HG02870 (cell line): ENCODE measurements at regions not wholly inside any gene's neighbourhood (a gene's known extent, or its start where the extent isn't known, plus 50 kb on each side); places are given as distances from the start of the nearest gene placed in this dataset.

Source experiments
- ATAC-seq: cut with Tn5 transposase; IDR thresholded peaks from one replicate; pipeline ENCODE4 v1.9.1; 2021; ENCODE audit warnings: mild to moderate bottlenecking, moderate library complexity; ENCODE audit not compliant: unreplicated experiment

DNA sequence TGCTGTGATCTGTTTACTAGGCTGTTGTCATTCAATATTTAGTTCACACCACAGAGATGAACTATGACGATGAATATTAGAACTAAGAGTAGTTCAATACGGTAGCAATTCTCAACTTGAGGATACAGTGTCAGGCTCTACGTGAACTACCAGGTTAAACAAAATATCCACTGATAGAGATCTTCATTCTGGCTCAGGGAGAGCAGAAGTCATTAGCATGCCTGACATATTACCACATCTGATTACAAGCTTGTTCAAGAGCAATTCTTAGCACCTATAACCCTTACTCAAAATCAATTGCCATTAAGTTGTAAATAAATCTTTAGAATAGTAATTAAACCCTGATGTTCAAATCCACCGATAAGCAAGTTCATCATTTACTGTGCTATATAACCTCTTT lies 207.2 kb downstream of the CHRM3 start:
- no peak for ATAC-seq

DNA sequence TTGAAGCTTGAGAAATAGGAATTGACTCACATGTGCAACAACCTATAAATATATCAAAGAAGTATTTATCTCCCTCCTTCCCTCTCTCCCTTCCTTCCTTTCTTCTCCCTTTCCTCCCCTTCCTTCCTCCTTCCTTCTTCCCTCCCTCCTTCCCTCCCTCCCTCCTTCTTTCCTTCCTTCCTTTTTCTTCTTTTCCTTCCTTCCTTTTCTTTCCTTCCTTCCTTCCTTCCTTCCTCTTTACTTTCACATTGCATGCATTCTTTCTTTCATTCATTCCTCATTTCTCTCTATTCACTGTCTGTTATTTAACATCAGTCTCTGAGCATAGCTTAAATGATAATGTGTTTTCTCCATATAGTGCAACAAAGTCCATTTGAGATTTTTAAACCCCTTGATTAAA lies 214.2 kb downstream of the CHRM3 start:
- no peak for ATAC-seq

DNA sequence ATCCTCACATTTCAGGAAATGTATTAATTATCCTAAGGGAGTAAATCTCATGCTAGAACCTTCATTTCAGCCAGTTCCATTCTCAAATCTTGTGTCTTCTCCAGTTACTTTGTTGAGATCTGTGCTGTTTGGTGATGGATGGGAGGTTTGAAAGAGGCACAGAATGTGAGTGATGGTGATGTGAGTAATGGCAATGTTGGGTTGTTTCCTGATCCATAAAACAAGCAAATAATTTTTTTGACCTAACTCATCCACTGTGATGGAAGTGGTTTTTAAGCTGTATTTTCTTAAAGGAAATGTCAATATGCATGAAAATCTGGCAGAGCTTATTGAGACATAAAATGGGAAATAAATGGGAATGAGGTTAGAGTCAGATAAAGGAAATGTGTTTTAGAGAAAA lies 214.7 kb downstream of the CHRM3 start:
- ATAC-seq = no peak

DNA sequence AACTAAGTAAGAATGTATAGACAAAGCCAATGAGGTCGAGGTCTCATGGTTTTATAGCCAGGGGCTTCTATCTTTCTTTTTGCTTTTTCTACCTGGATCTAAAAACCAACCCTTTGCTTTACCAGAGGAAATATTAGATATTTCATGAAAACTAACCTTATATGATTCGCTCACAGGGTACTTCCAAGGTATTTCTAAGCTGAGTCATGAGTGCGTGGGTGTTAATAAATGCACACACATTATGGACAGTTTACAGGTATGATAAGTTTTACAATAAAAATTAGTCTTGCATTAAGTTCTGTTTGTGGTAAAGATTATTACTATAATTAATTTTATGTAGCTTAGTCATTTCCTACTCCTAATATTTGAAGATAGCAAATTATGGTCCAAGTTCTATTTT lies 217.2 kb downstream of the CHRM3 start:
- ATAC-seq = no peak

DNA sequence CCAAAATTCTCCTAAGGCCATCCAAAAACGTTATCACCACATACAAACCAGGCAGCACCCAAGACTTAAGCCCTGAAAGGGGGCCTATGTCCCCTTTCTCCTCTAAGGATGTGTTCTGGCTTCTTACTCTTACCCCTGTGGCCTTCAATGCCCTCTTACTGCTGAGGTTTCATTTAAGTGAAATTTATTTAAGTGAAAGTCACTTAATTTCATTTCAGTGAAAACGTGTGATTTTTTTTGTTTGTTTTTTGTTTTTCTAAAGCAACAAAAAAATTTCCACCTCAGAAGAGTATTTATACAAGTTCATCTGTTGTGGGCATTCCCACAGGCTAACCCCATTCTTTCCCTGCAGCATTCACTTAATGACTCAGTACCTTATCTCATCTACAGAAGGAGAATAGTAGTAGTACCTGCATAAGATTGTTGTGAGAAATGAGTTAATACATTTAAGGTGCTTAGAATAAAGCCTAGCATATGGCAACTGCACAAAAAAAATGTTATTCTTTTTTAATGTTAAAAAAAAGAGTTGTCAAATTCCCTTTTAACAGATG lies 220.6 kb downstream of the CHRM3 start:
- ATAC-seq = no peak

DNA sequence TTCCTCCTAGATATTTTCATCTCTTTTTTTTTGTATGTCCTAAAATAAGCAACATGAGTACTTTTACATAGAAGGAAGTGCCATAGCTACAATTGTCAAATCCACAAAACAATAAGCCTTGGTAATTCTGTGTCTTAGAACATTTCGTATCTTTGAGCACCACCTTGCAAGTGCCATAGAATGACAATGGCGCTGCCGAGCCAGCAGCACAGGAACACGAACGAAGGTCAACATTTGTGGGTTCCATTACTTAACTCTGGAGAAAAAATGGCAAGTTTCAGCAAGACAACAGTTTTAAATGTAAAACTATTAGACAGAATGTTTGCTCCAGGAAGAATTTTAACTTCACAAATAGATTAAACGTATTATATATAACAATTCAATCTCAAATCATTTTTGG lies 222.1 kb downstream of the CHRM3 start:
- no peak for ATAC-seq

DNA sequence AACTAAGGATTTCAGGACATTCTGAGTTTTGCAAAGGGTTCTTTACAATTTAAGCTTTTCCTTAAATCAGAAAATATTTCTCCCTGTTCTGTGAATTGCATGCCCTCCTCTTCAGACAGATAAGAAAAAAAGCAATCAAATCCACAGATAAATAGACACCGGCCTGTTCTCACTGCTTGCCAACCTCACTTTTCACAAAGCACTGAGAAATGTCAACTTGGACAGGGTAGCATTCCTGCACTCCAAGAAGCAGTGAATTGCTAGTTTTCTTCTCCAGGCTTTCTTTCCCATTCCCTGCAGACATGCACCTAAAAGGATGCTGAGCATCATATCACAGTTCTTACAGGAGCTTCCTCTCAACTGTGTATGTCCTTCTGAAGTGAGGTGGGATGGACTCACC lies 226.0 kb downstream of the CHRM3 start:
- ATAC-seq = no peak

DNA sequence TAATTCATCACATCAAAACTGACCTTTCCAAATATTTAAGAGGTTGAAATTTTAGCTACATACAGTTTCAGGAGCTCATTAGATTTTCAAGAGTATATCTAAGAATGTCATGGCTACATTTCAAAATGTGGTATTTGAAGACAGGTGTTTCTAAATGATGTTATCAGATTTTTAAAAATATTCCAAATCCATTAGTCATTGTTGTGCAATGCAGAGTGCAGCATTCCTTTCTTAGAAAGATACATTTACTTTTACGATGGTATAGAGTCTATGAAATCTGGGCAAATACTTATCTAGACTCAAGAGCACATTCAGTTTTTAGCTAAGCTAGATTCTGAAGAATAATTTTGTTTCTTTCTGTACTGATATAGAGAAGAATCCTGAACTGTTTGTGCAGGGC lies 230.3 kb downstream of the CHRM3 start:
- no peak for ATAC-seq

DNA sequence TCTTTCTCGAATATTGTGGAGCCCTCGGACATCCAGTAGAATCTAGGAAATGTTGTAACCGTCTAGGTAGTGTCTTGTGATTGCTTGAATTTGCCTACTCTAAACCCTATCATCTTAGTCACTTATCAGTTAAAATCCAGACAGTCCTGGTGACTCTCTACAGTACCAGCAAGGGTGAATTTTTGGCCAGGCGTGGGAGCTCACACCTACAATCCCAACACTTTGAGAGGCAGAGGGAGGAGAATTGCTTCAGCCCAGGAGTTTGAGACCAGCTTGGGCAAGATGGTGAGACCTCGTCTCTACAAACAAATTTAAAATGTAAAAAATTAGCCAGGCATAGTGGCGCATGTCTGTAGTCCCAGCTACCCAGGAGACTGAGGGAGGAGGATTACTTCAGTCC lies 230.9 kb downstream of the CHRM3 start:
- no peak for ATAC-seq

DNA sequence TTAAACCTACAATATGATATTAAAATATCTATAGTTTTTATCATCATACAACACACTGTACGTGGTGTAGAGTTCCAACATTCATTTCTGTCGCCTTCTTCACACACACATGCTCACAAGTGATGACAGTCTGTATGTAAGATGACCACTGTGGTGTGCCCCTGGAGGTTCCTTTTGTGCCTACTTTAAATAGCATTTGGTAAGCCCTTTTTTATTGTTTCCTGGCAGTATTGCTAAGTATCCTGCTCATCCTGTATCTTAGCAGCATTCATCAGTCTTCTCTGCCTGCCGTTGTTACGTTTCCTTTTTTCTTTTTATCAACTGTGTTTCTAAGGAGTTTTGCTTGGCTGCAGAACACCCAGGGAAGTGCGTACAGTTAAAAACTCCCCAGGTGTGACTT lies 231.4 kb downstream of the CHRM3 start:
- no peak for ATAC-seq

DNA sequence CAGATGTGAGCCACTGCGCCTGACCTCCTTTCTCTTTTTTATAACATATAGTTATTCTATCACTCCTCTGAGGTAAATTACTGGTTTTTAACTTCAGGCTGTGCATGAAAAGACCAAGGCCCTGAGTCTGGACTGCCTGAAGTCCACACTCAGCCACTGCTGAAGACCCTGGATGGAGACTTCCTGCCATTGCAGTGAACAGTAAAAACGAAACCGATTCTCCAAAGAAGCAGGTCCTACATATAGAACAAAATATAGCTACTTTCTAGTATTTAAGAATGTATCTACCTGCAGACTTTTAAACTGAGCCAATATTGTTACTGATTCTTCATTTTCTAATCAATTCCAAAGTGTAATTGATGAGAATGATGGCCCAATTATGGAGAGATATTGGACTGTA lies 232.8 kb downstream of the CHRM3 start:
- ATAC-seq = no peak

DNA sequence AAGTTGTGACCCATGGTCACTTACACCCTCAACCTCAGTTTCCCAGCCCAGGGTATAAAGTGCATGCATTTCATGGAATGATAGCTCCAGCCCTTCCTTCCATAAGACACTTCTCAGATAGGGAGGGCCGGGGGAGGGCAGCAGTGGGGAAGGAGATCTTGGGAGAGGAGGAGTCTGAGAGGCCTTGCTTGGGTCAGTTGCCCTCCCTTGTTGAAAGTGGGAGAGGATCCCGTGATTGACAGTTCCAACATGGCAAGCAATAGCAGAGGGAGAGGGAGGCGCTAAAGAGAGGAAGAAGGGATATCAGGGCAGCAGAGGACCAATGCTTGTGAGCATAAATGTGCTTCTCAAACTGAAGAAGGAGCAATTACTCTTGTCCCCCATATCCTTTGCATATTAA lies 244.4 kb downstream of the CHRM3 start:
- ATAC-seq = no peak

DNA sequence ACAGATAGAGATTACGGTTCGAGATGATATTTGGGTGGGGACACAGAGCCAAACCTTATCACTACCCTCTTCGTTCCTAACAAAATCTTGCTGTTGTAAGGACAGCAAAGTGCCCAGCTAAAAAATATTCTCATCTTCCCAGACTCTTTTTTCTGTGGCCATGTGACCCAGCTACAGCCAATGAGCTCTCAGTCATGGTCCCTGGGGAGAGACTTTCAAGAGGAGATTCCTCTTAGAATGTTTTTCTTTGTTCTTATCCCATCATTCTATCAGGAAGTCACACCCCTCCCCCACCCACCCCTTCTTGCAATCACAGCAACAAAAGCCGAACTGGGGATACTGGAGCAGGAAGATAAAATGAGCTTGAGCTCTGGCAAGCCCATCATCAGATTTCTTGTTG lies 247.1 kb downstream of the CHRM3 start:
- ATAC-seq = no peak

DNA sequence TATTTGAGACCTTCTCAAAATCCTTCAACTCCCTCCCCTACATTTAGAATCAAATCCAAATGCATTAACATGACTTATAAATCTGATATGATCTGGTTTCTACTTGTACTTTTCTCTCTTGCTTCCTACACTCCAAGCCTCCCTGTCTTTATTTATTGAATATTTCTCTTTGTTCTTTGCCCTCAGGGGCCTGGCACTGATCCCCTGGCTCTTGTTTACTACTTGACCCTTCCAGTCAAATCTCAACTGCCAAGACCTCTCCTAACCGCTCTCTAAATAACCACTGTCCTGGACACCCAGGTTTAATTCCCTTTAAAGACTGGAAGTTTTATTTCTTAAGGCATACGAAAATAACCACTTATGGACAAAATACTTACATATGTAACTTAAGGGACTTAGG lies 248.9 kb downstream of the CHRM3 start:
- ATAC-seq = no peak

DNA sequence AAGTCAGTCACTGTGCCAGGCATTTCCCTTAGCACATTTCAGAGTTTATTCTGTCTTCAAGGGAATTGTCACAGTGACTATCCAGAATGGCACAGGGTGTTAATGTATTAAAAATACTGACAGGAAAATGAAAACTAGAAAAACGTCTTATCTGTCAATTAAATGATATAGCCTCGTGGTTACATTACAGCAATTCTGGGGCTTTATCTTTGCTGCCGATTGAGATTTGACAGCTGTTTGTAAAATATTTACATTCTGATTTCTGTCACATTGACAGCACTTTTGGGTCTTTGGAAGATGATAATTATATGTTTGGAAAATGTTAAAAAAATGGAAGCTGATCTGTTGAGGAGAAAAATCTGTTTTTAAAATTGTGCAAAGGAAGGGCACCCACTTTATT lies 250.0 kb downstream of the CHRM3 start:
- no peak for ATAC-seq

DNA sequence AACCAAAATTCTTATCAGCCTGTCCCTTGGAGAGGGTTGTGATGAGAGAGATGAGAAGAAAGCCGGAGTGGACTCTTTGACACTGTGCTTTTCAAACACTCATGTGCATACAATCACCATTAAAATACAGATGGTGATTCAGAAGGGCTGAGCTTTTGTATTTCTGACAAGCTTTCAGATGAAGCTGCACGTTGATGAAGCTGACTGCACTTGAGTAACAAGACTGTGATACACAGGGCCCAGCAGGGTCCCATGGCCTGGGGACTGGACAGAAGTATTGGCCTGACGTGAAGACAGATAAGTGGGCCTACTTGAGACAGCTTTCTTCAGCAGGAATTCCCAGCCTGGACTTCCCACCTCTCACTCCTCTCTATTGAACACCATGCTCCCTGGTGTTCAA lies 258.2 kb downstream of the CHRM3 start:
- no peak for ATAC-seq

DNA sequence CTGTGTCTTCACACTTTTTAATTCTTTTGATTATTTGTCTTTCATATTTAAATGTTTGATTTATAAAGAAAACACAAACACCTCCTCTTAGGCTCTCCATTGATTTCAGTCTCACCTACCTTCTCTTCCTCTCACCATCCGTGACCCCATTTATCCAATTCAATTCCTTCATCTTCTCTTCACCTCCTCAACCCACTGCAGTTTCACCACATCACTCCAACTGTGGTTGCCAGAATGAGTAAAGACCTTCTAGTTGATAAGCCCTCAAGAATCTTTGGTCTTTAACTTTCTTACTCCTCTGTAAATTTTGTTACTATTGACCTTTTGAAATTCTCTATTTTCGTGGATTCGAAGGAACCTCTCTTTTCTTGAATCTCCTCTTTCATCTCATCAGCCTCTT lies 260.7 kb downstream of the CHRM3 start:
- no peak for ATAC-seq

DNA sequence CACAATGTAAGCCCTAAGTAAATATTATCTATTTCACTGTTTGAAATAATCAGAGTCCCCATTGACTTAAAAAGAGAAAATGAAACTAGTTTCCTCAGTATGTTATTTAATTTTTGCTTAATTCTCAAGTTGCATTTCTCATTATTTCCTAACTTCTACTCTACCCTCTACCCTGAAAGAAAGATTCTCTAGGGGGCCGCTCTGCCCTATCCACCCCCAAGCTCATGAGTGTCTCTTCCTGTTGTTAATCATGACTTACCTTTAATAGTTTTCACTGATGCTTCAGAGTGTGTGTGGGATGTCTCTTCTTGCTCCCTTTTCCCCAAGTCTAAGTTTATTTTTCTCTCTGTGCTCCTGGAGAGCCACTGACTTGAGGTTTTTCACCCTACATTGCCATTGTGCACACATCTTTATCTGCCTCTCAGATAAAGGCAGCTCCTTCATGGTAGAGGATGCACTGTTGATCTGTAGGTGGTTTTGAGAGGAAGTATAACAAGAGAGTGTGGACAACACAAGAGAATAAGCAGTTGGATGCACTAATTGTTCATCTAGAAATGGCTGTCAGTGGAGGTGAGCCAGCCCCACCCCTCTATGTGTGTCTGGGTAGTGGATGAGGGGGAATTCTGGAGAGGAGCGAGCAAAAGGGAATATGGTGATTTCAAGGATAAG lies 261.7 kb downstream of the CHRM3 start:
- ATAC-seq = no peak

DNA sequence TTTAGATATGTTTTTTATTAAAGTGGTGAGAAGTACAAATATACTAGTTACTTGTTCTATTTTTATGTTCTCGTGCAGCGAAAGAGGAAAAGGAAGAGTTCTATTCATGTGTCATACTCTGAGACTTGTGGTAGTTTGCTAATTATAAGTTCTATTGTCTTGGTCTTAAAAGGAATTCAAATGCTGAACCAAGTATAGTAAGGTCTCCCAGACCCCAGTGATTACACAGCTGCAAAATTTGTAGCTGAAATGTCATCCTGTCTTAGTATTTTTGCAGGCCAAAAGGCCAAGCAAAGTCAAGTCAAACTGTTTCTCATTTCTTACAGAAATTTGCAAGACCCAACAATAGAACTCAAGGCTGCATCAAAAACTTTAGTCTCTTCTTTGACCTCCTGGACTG lies 268.7 kb downstream of the CHRM3 start:
- no peak for ATAC-seq

DNA sequence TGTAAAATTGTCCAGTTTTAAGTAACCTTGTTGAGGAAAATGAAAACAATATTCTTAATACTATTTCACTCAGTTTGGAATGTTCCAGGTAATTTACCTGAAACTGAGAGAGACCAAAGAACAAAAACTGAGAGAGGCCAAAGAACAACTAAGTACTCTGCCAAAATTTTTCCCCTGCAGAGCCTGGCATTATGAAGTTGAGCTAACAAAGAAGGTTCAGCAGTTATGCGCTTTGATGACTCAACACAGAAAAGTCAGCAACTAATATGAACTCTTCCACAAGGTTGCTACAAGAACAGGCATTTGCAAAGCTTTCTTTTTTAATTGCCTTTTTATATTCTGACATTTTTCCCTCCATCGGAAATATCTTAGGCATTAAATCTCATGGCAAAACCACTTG lies 270.9 kb downstream of the CHRM3 start:
- no peak for ATAC-seq

DNA sequence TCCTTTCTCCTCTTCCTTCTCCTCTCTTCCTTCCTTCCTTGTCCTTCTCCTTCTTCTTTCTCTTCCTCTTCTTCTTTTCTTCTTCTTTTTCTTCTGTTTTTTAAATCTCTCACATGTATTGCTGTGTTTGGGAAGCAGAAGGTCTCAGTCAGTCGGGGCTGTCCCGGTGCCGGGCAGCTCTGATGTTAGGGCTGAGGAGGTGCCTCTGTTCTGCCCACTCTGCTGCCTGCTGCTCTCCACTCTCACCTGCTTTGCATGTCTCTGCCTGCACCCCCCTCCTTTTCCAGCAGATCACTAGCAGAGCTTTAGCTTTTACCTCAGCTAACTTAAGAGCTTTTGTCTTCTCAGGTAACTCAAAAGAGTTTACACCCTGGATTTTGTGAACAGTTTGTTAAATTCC lies 276.6 kb downstream of the CHRM3 start:
- ATAC-seq = no peak

DNA sequence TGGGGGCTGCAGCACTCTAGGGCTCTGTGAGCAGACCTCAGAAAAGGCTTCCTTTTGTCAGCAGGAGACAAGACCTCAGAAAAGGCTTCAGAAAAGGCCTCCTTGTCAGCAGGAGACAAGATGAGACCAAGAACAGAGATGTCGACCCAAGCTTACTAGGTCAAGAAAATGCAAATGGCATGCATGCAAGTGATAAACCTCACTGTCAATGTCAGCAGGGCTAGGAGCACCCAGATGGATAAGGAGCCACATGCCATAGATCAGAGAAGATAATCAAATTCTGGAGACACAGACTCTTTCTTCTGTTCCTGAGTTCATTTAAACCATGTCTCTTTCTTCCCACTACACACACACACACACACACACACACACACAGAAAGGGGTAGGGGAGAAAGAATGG lies 285.9 kb downstream of the CHRM3 start:
- no peak for ATAC-seq

DNA sequence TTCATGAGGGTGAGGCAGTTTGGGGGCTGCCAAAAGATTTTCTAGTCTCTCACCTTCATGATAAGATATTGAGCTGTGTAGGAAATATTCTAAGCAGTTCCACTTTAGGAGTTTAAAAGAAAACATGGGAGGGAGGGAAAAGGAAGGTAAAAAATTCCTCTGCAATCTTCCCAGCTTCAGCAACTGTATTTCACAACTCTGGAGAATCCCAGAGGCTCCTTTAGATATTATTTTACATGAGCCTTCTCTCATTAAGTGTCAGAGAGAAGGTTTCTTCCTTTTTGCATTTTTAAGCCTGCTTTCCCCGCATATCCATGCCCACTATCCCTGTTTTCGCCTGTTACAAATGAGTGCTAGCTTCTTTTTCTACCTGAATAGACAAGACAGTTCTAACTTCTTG lies 289.4 kb downstream of the CHRM3 start:
- ATAC-seq = no peak
